ENCODE measurements at regions not wholly inside any gene's neighbourhood (a gene's known extent, or its start where the extent isn't known, plus 50 kb on each side); places are given as distances from the start of the nearest gene placed in this dataset.
"Not testable (repeated sequence)": the region's sequence is repeated elsewhere in the genome, so short reads cannot be mapped to it uniquely, and the experiment has no call there.

DNA sequence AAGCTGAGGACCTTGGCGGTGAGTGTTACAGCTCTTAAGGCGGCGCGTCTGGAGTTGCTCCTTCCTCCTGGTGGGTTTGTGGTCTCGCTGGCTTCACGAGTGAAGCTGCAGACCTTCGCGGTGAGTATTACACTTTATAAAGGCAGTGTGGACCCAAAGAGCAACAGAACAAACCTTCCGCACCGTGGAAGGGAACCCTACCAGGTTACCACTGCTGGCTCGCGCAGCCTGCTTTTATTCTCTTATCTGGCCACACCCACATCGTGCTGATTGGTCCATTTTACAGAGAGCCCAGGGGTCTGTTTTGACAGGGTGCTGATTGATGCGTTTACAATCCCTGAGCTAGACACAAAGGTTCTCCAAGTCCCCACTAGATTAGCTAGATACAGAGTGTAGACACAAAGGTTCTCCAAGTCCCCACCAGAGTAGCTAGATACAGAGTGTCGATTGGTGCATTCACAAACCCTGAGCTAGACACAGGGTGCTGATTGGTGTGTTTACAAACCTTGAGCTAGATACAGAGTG is 106.6 kb downstream of the FCRL5 start:
- not testable (repeated sequence) for TF ChIP-seq POLR2A (IDR thresholded peaks at IDR 0.05; ENCODE audit: low read depth, low read length); SMC3 (IDR thresholded peaks at IDR 0.05; ENCODE audit: low read depth, low read length); CEBPB (IDR thresholded peaks at IDR 0.05; ENCODE audit: low read depth, low read length); RAD21 (IDR thresholded peaks at IDR 0.05; ENCODE audit: low read length); BHLHE40 (IDR thresholded peaks at IDR 0.05; ENCODE audit: low read depth, low read length); MXI1 (IDR thresholded peaks at IDR 0.05; ENCODE audit: borderline replicate concordance, low read depth, low read length); MAZ (IDR thresholded peaks at IDR 0.05; ENCODE audit: borderline replicate concordance, low read depth, low read length); RCOR1 (IDR thresholded peaks at IDR 0.05; ENCODE audit: insufficient replicate concordance, low read length); RFX5 (IDR thresholded peaks at IDR 0.05; ENCODE audit: low read depth, low read length)
- TF ChIP-seq, protein P1, sequence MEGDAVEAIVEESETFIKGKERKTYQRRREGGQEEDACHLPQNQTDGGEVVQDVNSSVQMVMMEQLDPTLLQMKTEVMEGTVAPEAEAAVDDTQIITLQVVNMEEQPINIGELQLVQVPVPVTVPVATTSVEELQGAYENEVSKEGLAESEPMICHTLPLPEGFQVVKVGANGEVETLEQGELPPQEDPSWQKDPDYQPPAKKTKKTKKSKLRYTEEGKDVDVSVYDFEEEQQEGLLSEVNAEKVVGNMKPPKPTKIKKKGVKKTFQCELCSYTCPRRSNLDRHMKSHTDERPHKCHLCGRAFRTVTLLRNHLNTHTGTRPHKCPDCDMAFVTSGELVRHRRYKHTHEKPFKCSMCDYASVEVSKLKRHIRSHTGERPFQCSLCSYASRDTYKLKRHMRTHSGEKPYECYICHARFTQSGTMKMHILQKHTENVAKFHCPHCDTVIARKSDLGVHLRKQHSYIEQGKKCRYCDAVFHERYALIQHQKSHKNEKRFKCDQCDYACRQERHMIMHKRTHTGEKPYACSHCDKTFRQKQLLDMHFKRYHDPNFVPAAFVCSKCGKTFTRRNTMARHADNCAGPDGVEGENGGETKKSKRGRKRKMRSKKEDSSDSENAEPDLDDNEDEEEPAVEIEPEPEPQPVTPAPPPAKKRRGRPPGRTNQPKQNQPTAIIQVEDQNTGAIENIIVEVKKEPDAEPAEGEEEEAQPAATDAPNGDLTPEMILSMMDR (conservative IDR thresholded peaks at IDR 0.05; ENCODE audit: low read depth, low read length) = not testable (repeated sequence)
- TF ChIP-seq, protein P2, sequence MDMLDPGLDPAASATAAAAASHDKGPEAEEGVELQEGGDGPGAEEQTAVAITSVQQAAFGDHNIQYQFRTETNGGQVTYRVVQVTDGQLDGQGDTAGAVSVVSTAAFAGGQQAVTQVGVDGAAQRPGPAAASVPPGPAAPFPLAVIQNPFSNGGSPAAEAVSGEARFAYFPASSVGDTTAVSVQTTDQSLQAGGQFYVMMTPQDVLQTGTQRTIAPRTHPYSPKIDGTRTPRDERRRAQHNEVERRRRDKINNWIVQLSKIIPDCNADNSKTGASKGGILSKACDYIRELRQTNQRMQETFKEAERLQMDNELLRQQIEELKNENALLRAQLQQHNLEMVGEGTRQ (IDR thresholded peaks at IDR 0.05; ENCODE audit: low read depth, low read length) = not testable (repeated sequence)
